Lower lobe of right lung (tissue), 2 donors: ENCODE measurements at regions not wholly inside any gene's neighbourhood (a gene's known extent, or its start where the extent isn't known, plus 50 kb on each side); places are given as distances from the start of the nearest gene placed in this dataset.
A peak's percentile ranks its signal among the peaks of the same experiment; 100 is the strongest.

Source experiments
- ATAC-seq, 2 donors: fragments of 200-7000 bp; cut with Tn5 transposase; one replicate each; pipeline ENCODE4 v1.9.1; 2020 to 2022; ENCODE audit warnings: mild to moderate bottlenecking in 2 of 2, moderate library complexity in 2 of 2
- DNase-seq: peaks from one replicate; pipeline ENCODE4 v3.0.0-alpha.2; 2020
- H3K27ac ChIP-seq: fragments of 200-600 bp; one replicate; pipeline ENCODE4 v1.8.0; 2022
- H3K27me3 ChIP-seq: fragments of 200-600 bp; one replicate; pipeline ENCODE4 v1.8.0; 2022; ENCODE audit warnings: low read depth
- H3K36me3 ChIP-seq: fragments of 200-600 bp; one replicate; pipeline ENCODE4 v1.8.0; 2022; ENCODE audit warnings: mild to moderate bottlenecking
- H3K4me1 ChIP-seq: fragments of 200-600 bp; one replicate; pipeline ENCODE4 v1.8.0; 2022
- H3K4me3 ChIP-seq: fragments of 200-600 bp; one replicate; pipeline ENCODE4 v1.8.0; 2022; ENCODE audit warnings: mild to moderate bottlenecking
- H3K9me3 ChIP-seq: fragments of 200-600 bp; one replicate; pipeline ENCODE4 v1.8.0; 2022
- intact Hi-C: fragments of 100-400 bp; cut with DNase I; formaldehyde crosslinking; loops from one replicate; pipeline ENCODE4 v1.11.0; 2022
- TF ChIP-seq, protein P1 (sequence below): fragments of 200-600 bp; IDR thresholded peaks from one replicate; pipeline ENCODE4 v1.8.0; 2022; ENCODE audit warnings: antibody characterized with exemption, mild to moderate bottlenecking
- donor health status: DM: no; HTN: yes; CAD: no; lungs with severe emphysema.

DNA sequence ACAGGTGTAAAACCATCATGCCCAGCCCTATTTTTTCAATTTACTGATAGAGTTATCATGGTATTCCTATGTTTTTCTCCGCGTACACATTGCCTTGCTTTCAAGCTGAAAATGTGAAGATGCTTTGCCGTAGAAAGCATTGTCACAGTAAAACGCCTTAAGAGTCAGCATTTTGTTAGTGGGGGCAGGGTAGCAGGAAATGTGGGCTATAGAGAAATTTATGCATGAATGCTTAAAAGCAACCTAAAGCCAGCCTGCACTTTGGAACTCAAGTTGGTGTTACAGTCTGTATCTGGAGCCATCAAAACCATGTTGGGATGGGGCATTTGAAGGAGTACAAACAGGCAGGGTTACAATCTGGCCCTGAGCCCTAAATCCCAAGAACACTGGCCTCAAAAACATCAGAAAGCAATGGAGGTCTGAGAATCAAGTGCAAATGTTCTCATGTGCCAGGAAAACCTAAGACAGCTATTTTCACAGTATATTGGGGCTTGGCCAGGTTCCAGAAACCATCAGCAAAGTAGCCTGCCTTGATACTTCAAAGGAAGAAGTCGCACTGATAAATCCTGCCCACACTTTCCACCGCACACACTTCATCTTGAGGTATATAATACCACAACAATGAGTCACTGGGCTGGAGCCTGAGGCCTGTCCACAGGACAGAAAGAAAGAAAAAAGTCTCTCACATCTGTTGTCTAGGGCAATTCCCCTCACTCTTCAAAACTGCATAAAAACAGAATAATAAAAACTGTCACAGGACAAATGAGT, 313.8 kb downstream of the ENC1 start:
- TF ChIP-seq, protein P1, sequence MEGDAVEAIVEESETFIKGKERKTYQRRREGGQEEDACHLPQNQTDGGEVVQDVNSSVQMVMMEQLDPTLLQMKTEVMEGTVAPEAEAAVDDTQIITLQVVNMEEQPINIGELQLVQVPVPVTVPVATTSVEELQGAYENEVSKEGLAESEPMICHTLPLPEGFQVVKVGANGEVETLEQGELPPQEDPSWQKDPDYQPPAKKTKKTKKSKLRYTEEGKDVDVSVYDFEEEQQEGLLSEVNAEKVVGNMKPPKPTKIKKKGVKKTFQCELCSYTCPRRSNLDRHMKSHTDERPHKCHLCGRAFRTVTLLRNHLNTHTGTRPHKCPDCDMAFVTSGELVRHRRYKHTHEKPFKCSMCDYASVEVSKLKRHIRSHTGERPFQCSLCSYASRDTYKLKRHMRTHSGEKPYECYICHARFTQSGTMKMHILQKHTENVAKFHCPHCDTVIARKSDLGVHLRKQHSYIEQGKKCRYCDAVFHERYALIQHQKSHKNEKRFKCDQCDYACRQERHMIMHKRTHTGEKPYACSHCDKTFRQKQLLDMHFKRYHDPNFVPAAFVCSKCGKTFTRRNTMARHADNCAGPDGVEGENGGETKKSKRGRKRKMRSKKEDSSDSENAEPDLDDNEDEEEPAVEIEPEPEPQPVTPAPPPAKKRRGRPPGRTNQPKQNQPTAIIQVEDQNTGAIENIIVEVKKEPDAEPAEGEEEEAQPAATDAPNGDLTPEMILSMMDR, result no peak
- no peaks in the 10 kb centered on the region for H3K36me3 ChIP-seq

DNA sequence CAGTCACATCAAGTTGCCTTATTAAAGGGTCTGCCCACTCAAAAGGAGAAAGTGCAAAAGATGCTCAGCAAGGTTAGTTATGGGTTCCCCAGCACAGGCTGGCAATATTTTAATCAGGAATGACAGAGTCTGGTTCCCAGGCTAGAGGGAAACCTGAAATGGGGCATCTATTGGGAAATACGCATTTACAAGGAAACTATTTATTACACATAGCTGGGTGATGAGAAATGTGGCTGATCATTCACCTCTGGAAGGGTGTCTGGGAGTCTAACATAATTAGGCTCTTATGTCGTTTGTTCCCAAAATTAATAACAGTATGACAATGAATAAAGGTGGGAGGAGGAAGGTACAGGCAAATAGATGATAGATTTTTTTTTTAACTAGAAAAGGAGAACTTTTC, 314.7 kb downstream of the ENC1 start:
- Histone ChIP-seq H3K27me3 (no peaks in the 10 kb centered on the region), H3K36me3 (no peaks in the 10 kb centered on the region), H3K4me3 (no peak overlapping the region), H3K4me1 (no peaks in the 10 kb centered on the region), H3K9me3 (no peaks in the 10 kb centered on the region), H3K27ac (no peak overlapping the region)
- DNase-seq, result no peak
- TF ChIP-seq, protein P1, result no peak
- intact Hi-C loops, result no loop called here
- ATAC-seq, result no peak

More for the DNA sequence above, 313.8 kb downstream of the ENC1 start:
- Histone ChIP-seq H3K4me3 (no peak overlapping the region), H3K4me1 (no peaks in the 10 kb centered on the region), H3K27me3 (no peaks in the 10 kb centered on the region), H3K9me3 (no peaks in the 10 kb centered on the region), H3K27ac (no peak overlapping the region)
- peak; percentile 55 to 66 for ATAC-seq
- DNase-seq, result no peak
- intact Hi-C loops, result no loop called here

DNA sequence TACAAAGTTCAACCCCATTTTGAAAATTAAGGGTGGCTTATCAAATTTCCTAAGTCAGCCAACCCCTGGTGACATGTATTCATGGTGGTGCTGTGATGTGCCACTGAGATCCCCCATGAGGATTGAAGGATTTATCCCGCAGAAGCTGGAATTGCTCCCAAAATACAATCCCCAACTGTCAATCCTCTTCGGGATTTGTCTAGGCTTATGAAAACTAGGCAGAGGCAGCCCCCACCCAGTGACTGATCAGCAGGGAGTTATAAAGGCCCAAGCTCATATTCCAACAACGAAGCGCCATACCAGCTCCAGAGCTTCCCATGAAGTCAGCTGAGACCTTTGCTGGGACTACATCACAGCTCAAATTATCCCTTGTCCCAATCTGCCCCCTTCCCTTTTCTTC, 316.0 kb downstream of the ENC1 start:
- Histone ChIP-seq H3K4me1 (no peaks in the 10 kb centered on the region), H3K27ac (no peak overlapping the region), H3K9me3 (no peaks in the 10 kb centered on the region), H3K36me3 (no peaks in the 10 kb centered on the region), H3K27me3 (no peaks in the 10 kb centered on the region), H3K4me3 (no peak overlapping the region)
- intact Hi-C loops, result no loop called here
- DNase-seq (no peak), ATAC-seq (no peak)
- TF ChIP-seq, protein P1, result no peak

DNA sequence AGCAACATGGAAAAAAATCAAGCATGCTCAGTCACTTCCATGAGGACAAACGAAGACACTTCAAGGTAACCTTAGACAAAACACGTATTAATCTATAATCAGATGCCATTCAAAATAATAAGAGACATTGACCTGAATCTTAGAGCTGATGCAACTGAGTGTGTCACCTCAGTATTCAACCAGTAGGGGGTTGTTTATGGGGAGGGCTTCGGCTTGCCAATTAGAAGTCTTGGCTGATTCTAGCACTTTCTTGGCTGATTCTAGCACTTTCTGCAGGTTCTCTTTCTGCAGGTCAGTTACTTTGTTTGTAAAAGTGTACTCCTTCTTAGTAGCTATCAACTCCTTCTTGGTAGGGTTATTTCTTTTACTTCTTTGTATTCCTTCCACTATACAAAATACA, 317.6 kb downstream of the ENC1 start:
- Histone ChIP-seq H3K4me1 (no peaks in the 10 kb centered on the region), H3K27me3 (no peaks in the 10 kb centered on the region), H3K4me3 (no peak overlapping the region), H3K27ac (no peak overlapping the region), H3K36me3 (no peaks in the 10 kb centered on the region), H3K9me3 (no peaks in the 10 kb centered on the region)
- intact Hi-C loops, result no loop called here
- DNase-seq (no peak), ATAC-seq (no peak)
- TF ChIP-seq, protein P1, result no peak

DNA sequence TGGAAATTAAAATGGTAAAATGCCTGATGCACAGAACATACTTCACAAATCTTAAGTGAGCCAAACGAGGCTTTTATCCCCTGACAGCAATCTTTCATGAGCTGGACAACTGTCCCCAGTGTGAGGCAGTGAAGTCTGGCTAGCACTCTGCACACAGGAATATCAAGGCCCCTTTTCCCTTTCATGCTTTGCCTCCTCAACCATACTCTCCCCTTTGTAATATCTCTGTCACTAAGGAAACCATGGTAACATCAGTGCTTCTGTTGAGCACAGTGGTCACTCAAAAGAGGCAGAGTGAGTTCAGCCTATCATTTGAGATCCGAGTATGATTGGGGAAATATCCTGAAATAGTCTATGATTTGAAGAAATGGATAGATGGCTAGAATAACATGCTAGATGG, 318.3 kb downstream of the ENC1 start:
- Histone ChIP-seq H3K4me1 (no peaks in the 10 kb centered on the region), H3K4me3 (no peak overlapping the region), H3K36me3 (no peaks in the 10 kb centered on the region), H3K27ac (no peak overlapping the region), H3K27me3 (no peaks in the 10 kb centered on the region), H3K9me3 (no peaks in the 10 kb centered on the region)
- ATAC-seq (no peak), DNase-seq (no peak)
- TF ChIP-seq, protein P1, result no peak
- intact Hi-C loops, result no loop called here
